ENCODE measurements at regions not wholly inside any gene's neighbourhood (a gene's known extent, or its start where the extent isn't known, plus 50 kb on each side); places are given as distances from the start of the nearest gene placed in this dataset.
"Not testable (repeated sequence)": the region's sequence is repeated elsewhere in the genome, so short reads cannot be mapped to it uniquely, and the experiment has no call there.

DNA sequence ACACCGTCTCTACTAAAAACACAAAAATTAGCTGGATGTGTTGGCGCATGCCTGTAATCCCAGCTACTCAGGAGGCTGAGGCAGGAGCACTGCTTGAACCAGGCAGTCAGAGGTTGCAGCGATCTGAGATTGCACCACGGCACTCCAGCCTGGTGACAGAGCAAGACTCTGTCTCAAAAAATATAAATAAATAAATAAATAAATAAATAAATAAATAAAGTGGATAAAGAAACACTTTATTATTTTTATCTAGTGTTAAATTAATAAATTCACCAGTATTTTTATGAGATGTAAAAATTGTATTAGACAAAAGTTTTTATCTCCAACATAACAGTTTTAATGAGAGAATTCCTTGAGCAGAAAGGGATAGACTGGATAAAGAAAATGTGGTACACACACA is 839.3 kb downstream of the DIAPH3 start:
- TF ChIP-seq, protein P1, sequence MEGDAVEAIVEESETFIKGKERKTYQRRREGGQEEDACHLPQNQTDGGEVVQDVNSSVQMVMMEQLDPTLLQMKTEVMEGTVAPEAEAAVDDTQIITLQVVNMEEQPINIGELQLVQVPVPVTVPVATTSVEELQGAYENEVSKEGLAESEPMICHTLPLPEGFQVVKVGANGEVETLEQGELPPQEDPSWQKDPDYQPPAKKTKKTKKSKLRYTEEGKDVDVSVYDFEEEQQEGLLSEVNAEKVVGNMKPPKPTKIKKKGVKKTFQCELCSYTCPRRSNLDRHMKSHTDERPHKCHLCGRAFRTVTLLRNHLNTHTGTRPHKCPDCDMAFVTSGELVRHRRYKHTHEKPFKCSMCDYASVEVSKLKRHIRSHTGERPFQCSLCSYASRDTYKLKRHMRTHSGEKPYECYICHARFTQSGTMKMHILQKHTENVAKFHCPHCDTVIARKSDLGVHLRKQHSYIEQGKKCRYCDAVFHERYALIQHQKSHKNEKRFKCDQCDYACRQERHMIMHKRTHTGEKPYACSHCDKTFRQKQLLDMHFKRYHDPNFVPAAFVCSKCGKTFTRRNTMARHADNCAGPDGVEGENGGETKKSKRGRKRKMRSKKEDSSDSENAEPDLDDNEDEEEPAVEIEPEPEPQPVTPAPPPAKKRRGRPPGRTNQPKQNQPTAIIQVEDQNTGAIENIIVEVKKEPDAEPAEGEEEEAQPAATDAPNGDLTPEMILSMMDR (IDR thresholded peaks at IDR 0.05 in 2 of 3, conservative IDR thresholded peaks at IDR 0.05 in 1 of 3; ENCODE audit: control insufficient read depth in 2 of 3, extremely low read depth in 1 of 3, insufficient read depth in 1 of 3, low read depth in 3 of 3, low read length in 3 of 3): not testable (repeated sequence)
- TF ChIP-seq POLR2A (IDR thresholded peaks at IDR 0.05; ENCODE audit: low read depth, low read length); E2F4 (IDR thresholded peaks at IDR 0.05; ENCODE audit: low read depth, low read length); POLR2AphosphoS5 (IDR thresholded peaks at IDR 0.05; ENCODE audit: low read length); TAF1 (IDR thresholded peaks at IDR 0.05; ENCODE audit: borderline replicate concordance, low read depth, low read length); SP1 (IDR thresholded peaks at IDR 0.05; ENCODE audit: low read depth, low read length); SREBF2 (IDR thresholded peaks at IDR 0.05; ENCODE audit: low read length); EGR1 (IDR thresholded peaks at IDR 0.05; ENCODE audit: borderline replicate concordance in 1 of 2, low read depth in 2 of 2, low read length in 2 of 2); EP300 (IDR thresholded peaks at IDR 0.05; ENCODE audit: borderline replicate concordance in 1 of 2, control insufficient read depth in 1 of 2, low read depth in 2 of 2, low read length in 2 of 2); ZNF274 (IDR thresholded peaks at IDR 0.05; ENCODE audit: insufficient read depth, insufficient read length); PAX5 (IDR thresholded peaks at IDR 0.05; ENCODE audit: borderline replicate concordance, low read depth, low read length): not testable (repeated sequence)
- TF ChIP-seq, protein P2, sequence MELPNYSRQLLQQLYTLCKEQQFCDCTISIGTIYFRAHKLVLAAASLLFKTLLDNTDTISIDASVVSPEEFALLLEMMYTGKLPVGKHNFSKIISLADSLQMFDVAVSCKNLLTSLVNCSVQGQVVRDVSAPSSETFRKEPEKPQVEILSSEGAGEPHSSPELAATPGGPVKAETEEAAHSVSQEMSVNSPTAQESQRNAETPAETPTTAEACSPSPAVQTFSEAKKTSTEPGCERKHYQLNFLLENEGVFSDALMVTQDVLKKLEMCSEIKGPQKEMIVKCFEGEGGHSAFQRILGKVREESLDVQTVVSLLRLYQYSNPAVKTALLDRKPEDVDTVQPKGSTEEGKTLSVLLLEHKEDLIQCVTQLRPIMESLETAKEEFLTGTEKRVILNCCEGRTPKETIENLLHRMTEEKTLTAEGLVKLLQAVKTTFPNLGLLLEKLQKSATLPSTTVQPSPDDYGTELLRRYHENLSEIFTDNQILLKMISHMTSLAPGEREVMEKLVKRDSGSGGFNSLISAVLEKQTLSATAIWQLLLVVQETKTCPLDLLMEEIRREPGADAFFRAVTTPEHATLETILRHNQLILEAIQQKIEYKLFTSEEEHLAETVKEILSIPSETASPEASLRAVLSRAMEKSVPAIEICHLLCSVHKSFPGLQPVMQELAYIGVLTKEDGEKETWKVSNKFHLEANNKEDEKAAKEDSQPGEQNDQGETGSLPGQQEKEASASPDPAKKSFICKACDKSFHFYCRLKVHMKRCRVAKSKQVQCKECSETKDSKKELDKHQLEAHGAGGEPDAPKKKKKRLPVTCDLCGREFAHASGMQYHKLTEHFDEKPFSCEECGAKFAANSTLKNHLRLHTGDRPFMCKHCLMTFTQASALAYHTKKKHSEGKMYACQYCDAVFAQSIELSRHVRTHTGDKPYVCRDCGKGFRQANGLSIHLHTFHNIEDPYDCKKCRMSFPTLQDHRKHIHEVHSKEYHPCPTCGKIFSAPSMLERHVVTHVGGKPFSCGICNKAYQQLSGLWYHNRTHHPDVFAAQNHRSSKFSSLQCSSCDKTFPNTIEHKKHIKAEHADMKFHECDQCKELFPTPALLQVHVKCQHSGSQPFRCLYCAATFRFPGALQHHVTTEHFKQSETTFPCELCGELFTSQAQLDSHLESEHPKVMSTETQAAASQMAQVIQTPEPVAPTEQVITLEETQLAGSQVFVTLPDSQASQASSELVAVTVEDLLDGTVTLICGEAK (IDR thresholded peaks at IDR 0.05; ENCODE audit: borderline replicate concordance): not testable (repeated sequence)
